Epithelial cell of esophagus (primary cell): ENCODE measurements at regions not wholly inside any gene's neighbourhood (a gene's known extent, or its start where the extent isn't known, plus 50 kb on each side); places are given as distances from the start of the nearest gene placed in this dataset.
A peak's percentile ranks its signal among the peaks of the same experiment; 100 is the strongest.

Source experiments
- DNase-seq: peaks from one replicate; pipeline ENCODE4 v3.0.0; 2010; ENCODE audit warnings: low read depth
- H3K4me3 ChIP-seq: 2 replicates; pipeline ENCODE4 v1.5.1; 2011; ENCODE audit warnings: mild to moderate bottlenecking, low read length, control low read depth
- CTCF ChIP-seq: IDR thresholded peaks from 2 replicates; pipeline ENCODE4 v1.5.1; 2011; ENCODE audit warnings: low read depth, mild to moderate bottlenecking, low read length, control low read depth, inconsistent platforms; ENCODE audit not compliant: insufficient read depth; ENCODE audit errors: missing control alignments

GRCh38 chr3:63167113-63167512 lies 111.0 kb upstream of the SYNPR start:
- no peak overlapping the region for H3K4me3 ChIP-seq
- TF ChIP-seq CTCF: no peak
- no peak for DNase-seq

- no peak overlapping the region for H3K4me3 ChIP-seq
- peak; percentile 3 for DNase-seq
- no peak for TF ChIP-seq CTCF
Measured at GRCh38 chr3:63168179-63168578, 109.9 kb upstream of the SYNPR start.

GRCh38 chr3:63179862-63180522 lies 98.1 kb upstream of the SYNPR start:
- no peak overlapping the region for H3K4me3 ChIP-seq
- no peak for TF ChIP-seq CTCF
- no peak for DNase-seq

- no peak for TF ChIP-seq CTCF
- no peak for DNase-seq
- H3K4me3 ChIP-seq: no peak overlapping the region
Measured at GRCh38 chr3:63192248-63192647, 85.9 kb upstream of the SYNPR start.

- peak; percentile 34 for DNase-seq
- H3K4me3 ChIP-seq: no peak overlapping the region
- TF ChIP-seq CTCF: peak; percentile 52
Measured at GRCh38 chr3:63193647-63194046, 84.5 kb upstream of the SYNPR start.

GRCh38 chr3:63199606-63200005 lies 78.5 kb upstream of the SYNPR start:
- DNase-seq: no peak
- no peak overlapping the region for H3K4me3 ChIP-seq
- no peak for TF ChIP-seq CTCF

- H3K4me3 ChIP-seq: no peak overlapping the region
- TF ChIP-seq CTCF: no peak
- peak; percentile 33 for DNase-seq
Measured at GRCh38 chr3:63202529-63202928, 75.6 kb upstream of the SYNPR start.
